IMR-90 (cell line): ENCODE measurements at regions not wholly inside any gene's neighbourhood (a gene's known extent, or its start where the extent isn't known, plus 50 kb on each side); places are given as distances from the start of the nearest gene placed in this dataset.

Source experiments
- ATAC-seq: fragments of 200-7000 bp; cut with Tn5 transposase; 2 replicates; pipeline ENCODE4 v1.9.1; 2020; ENCODE audit warnings: low read depth, mild to moderate bottlenecking, moderate library complexity
- BruUV-seq: library from RNA; stranded (reverse); fragments of 400-500 nt; replicated peaks from 2 replicates; lab custom pipeline; 2021; lab: Mats Ljungman, UMichigan
- CTCF ChIA-PET: fragments of 300-600 bp; formaldehyde crosslinking; extraction: SDS; loops from one replicate; lab custom pipeline; 2021; ENCODE audit warnings: antibody characterized with exemption; lab: Yijun Ruan, JAX
- POLR2A ChIA-PET: fragments of 300-600 bp; sonication (Branson Sonifier 250); formaldehyde crosslinking; loops from one replicate; lab custom pipeline; 2022; ENCODE audit warnings: antibody characterized with exemption; ENCODE audit not compliant: unreplicated experiment; lab: Charles Lee
- DNase-seq: peaks from one replicate; pipeline ENCODE4 v3.0.0; 2013
- H2AFZ ChIP-seq: replicated peaks from 2 replicates; pipeline ENCODE3; 2013; ENCODE audit warnings: low read length, mild to moderate bottlenecking; ENCODE audit not compliant: poor library complexity
- H2AK5ac ChIP-seq: 2 replicates; pipeline ENCODE4 v1.6.1; 2013; ENCODE audit warnings: low read depth, low read length, inconsistent platforms
- H2AK9ac ChIP-seq: replicated peaks from 2 replicates; pipeline ENCODE3; 2013; ENCODE audit warnings: mild to moderate bottlenecking, low read depth, low read length, moderate library complexity; ENCODE audit not compliant: poor library complexity
- H2BK120ac ChIP-seq: 2 replicates; pipeline ENCODE4 v1.6.1; 2013; ENCODE audit warnings: low read depth, low read length, inconsistent platforms
- H2BK15ac ChIP-seq: 3 replicates; pipeline ENCODE4 v1.6.1; 2013; ENCODE audit warnings: low read depth, low read length, inconsistent platforms
- H2BK20ac ChIP-seq: 2 replicates; pipeline ENCODE4 v1.6.1; 2013; ENCODE audit warnings: low read depth, mild to moderate bottlenecking, inconsistent platforms, low read length, moderate library complexity
- H2BK5ac ChIP-seq: 2 replicates; pipeline ENCODE4 v1.6.1; 2013; ENCODE audit warnings: mild to moderate bottlenecking, low read depth, low read length, inconsistent platforms; ENCODE audit not compliant: poor library complexity, severe bottlenecking
- H3K14ac ChIP-seq: replicated peaks from 2 replicates; pipeline ENCODE4 v1.6.1; 2013; ENCODE audit warnings: low read depth, low read length, inconsistent platforms
- H3K18ac ChIP-seq: 2 replicates; pipeline ENCODE4 v1.6.1; 2013; ENCODE audit warnings: low read depth, low read length, control low read depth
- H3K23ac ChIP-seq: 2 replicates; pipeline ENCODE4 v1.6.1; 2013; ENCODE audit warnings: low read depth, low read length, inconsistent platforms
- H3K27ac ChIP-seq: 2 replicates; pipeline ENCODE4 v1.5.1; 2013; ENCODE audit warnings: mild to moderate bottlenecking, control low read depth, low read length; ENCODE audit not compliant: insufficient read depth
- H3K27me3 ChIP-seq: 2 replicates; pipeline ENCODE4 v1.6.1; 2013; ENCODE audit warnings: low read length; ENCODE audit not compliant: control insufficient read depth, insufficient read depth
- H3K36me3 ChIP-seq: 2 replicates; pipeline ENCODE4 v1.6.1; 2013; ENCODE audit warnings: low read length, mixed read lengths; ENCODE audit not compliant: control insufficient read depth, insufficient read depth
- H3K4ac ChIP-seq: 2 replicates; pipeline ENCODE4 v1.6.1; 2013; ENCODE audit warnings: low read depth, low read length, inconsistent platforms
- H3K4me1 ChIP-seq: 2 replicates; pipeline ENCODE4 v1.6.1; 2013; ENCODE audit warnings: low read length, mixed read lengths; ENCODE audit not compliant: control insufficient read depth, insufficient read depth
- H3K4me2 ChIP-seq: 2 replicates; pipeline ENCODE4 v1.6.1; 2013; ENCODE audit warnings: low read depth, mild to moderate bottlenecking, control low read depth, low read length, moderate library complexity
- H3K4me3 ChIP-seq: 2 replicates; pipeline ENCODE4 v1.5.1; 2013; ENCODE audit warnings: low read depth, mild to moderate bottlenecking, control low read depth, low read length, moderate library complexity; ENCODE audit not compliant: insufficient read depth
- H3K56ac ChIP-seq: 2 replicates; pipeline ENCODE4 v1.6.1; 2013; ENCODE audit warnings: low read length, inconsistent platforms; ENCODE audit not compliant: insufficient read depth; ENCODE audit errors: extremely low read depth
- H3K79me1 ChIP-seq, 2 experiments: 2 replicates each; pipeline ENCODE4 v1.6.1; 2013; ENCODE audit warnings: low read length in 2 of 2, inconsistent platforms in 1 of 2, low read depth in 1 of 2
- H3K9ac ChIP-seq: 2 replicates; pipeline ENCODE4 v1.6.1; 2013; ENCODE audit warnings: low read depth, low read length, control low read depth
- H3K9me1 ChIP-seq: 2 replicates; pipeline ENCODE4 v1.6.1; 2013; ENCODE audit warnings: low read length, inconsistent platforms; ENCODE audit not compliant: insufficient read depth
- H3K9me3 ChIP-seq: 2 replicates; pipeline ENCODE4 v1.6.1; 2013; ENCODE audit warnings: low read length; ENCODE audit not compliant: control insufficient read depth, insufficient read depth
- H4K20me1 ChIP-seq: 2 replicates; pipeline ENCODE4 v1.6.1; 2013; ENCODE audit warnings: low read length, inconsistent platforms; ENCODE audit not compliant: insufficient read depth
- H4K5ac ChIP-seq: 2 replicates; pipeline ENCODE4 v1.6.1; 2013; ENCODE audit warnings: mild to moderate bottlenecking, low read depth, low read length, control low read depth
- H4K8ac ChIP-seq, 2 experiments: 2 replicates each; pipeline ENCODE4 v1.6.1; 2013; ENCODE audit warnings: low read depth in 2 of 2, low read length in 2 of 2, control low read depth in 1 of 2, inconsistent platforms in 1 of 2
- H4K91ac ChIP-seq: 2 replicates; pipeline ENCODE4 v1.6.1; 2013; ENCODE audit warnings: low read depth, low read length, inconsistent platforms; ENCODE audit not compliant: insufficient read depth
- BHLHE40 ChIP-seq: fragments of 150-350 bp; IDR thresholded peaks from 2 replicates; pipeline ENCODE4 v1.6.1; 2016; ENCODE audit warnings: mild to moderate bottlenecking, low read depth, low read length
- CEBPB ChIP-seq: IDR thresholded peaks from 2 replicates; pipeline ENCODE4 v1.6.1; 2012; ENCODE audit warnings: low read depth, low read length, improper control_type of control experiment
- MAZ ChIP-seq: IDR thresholded peaks from 2 replicates; pipeline ENCODE4 v1.6.1; 2012; ENCODE audit warnings: low read depth, mild to moderate bottlenecking, low read length, improper control_type of control experiment, moderate library complexity, borderline replicate concordance
- dilution Hi-C: fragments of 300-500 bp; cut with HindIII; formaldehyde crosslinking; loops from one replicate; pipeline ENCODE4 v1.14.3; 2018; ENCODE audit warnings: low sequenced_read_pairs; ENCODE audit not compliant: unreplicated experiment
- in situ Hi-C: fragments of 300-500 bp; cut with MboI; formaldehyde crosslinking; loops from 3 replicates; pipeline ENCODE4 v1.14.3; 2019; ENCODE audit warnings: low sequenced_read_pairs, inconsistent platforms, mixed read lengths
- intact Hi-C: fragments of 100-400 bp; cut with micrococcal nuclease; formaldehyde crosslinking; loops from 2 replicates; pipeline ENCODE4 v1.10.0; 2022

GRCh38 chr1:78231894-78232293 is 186.1 kb downstream of the GIPC2 start:
- peaks cover 4% of the 10 kb centered on the region for H3K4me1 ChIP-seq
- intact Hi-C loops: no loop called here
- no peak overlapping the region for H3K23ac ChIP-seq
- H2AFZ ChIP-seq: no peak overlapping the region
- BruUV-seq: no TSS peak
- no peaks in the 10 kb centered on the region for H3K36me3 ChIP-seq
- H3K9ac ChIP-seq: no peak overlapping the region
- no peak overlapping the region for H2BK20ac ChIP-seq
- H2BK15ac ChIP-seq: no peak overlapping the region
- H2AK9ac ChIP-seq: no peak overlapping the region
- no peak overlapping the region for H2BK5ac ChIP-seq
- ChIA-PET CTCF (interaction anchor here (1.1 kb wide), 1 partner anchor 44 kb away, joined by 3 read pairs; no protein-coding TSS in a partner anchor), POLR2A (no interaction called here)
- H3K9me1 ChIP-seq: no peaks in the 10 kb centered on the region
- dilution Hi-C loops: no loop called here
- no peak for TF ChIP-seq CEBPB
- TF ChIP-seq MAZ: no peak
- TF ChIP-seq BHLHE40: no peak
- ATAC-seq: no peak
- no peak overlapping the region for H3K4ac ChIP-seq
- no peak overlapping the region for H3K4me3 ChIP-seq
- in situ Hi-C loops: no loop called here
- no peak overlapping the region for H3K4me2 ChIP-seq
- H2BK120ac ChIP-seq: no peak overlapping the region
- H3K27ac ChIP-seq: no peak overlapping the region
- no peak for DNase-seq
- no peak overlapping the region for H4K91ac ChIP-seq
- H4K20me1 ChIP-seq: no peaks in the 10 kb centered on the region
- no peak overlapping the region for H3K56ac ChIP-seq
- H4K8ac ChIP-seq: no peak overlapping the region
- no peak overlapping the region for H4K5ac ChIP-seq
- no peak overlapping the region for H3K14ac ChIP-seq
- H3K27me3 ChIP-seq: no peaks in the 10 kb centered on the region
- no peak overlapping the region for H3K18ac ChIP-seq
- no peaks in the 10 kb centered on the region for H3K79me1 ChIP-seq
- H3K9me3 ChIP-seq: peaks cover 2% of the 10 kb centered on the region
- no peak overlapping the region for H2AK5ac ChIP-seq
